Adrenal gland (tissue), 9 donors: ENCODE measurements at regions not wholly inside any gene's neighbourhood (a gene's known extent, or its start where the extent isn't known, plus 50 kb on each side); places are given as distances from the start of the nearest gene placed in this dataset.

ENCODE experiments used
- DNase-seq, 7 donors: peaks; one replicate each; pipeline ENCODE4 v3.0.0-alpha.2; 2019 to 2020
- H3K27ac ChIP-seq, 5 donors: fragments of 200-600 bp; sonication (generic) in 4 of 5; 1 replicate in 3 of 5; 2 replicates in 2 of 5; pipeline versions ENCODE4 v1.5.1 to v1.8.0; 2016 to 2020; ENCODE audit warnings: mild to moderate bottlenecking in 1 of 5
- H3K27me3 ChIP-seq: fragments of 200-600 bp; 2 replicates; pipeline ENCODE4 v1.8.0; 2021
- H3K36me3 ChIP-seq, 2 donors: fragments of 200-600 bp; replicated peaks in 1 of 2; 1 replicate in 1 of 2; 2 replicates in 1 of 2; pipeline versions ENCODE4 v1.5.1 to v1.8.0; 2018 to 2022
- H3K4me1 ChIP-seq, 2 donors: fragments of 200-600 bp; replicated peaks in 1 of 2; 1 replicate in 1 of 2; 2 replicates in 1 of 2; pipeline versions ENCODE4 v1.5.1 to v1.8.0; 2018 to 2021
- H3K4me3 ChIP-seq, 4 donors: fragments of 200-600 bp; sonication (generic) in 3 of 4; one replicate each; pipeline ENCODE4 v1.5.1; 2016 to 2018
- H3K9me3 ChIP-seq, 3 donors: fragments of 200-600 bp; sonication (generic) in 1 of 3; replicated peaks in 1 of 3; 1 replicate in 2 of 3; 2 replicates in 1 of 3; pipeline versions ENCODE4 v1.5.1 to v1.8.0; 2016 to 2021
- CTCF ChIP-seq, 6 experiments: fragments of 450-650 bp in 4 of 6; fragments of 200-600 bp in 2 of 6; sonication (generic) in 1 of 6; IDR thresholded peaks; 1 replicate in 5 of 6; 2 replicates in 1 of 6; pipeline versions ENCODE4 v1.5.1 to v1.8.0; 2016 to 2021; ENCODE audit warnings: antibody characterized with exemption in 6 of 6, mild to moderate bottlenecking in 2 of 6, moderate library complexity in 1 of 6
- POLR2A ChIP-seq, 2 donors: fragments of 450-650 bp; IDR thresholded peaks; one replicate each; pipeline ENCODE4 v1.6.1; 2017; ENCODE audit warnings: antibody characterized with exemption in 2 of 2, mild to moderate bottlenecking in 2 of 2, moderate library complexity in 1 of 2
- WGBS, 4 donors: extraction: QIAGEN DNeasy Blood & Tissue Kit in 2 of 4; methylation state at CpG; one replicate each; pipeline versions ENCODE4 v1.1.5 to v1.1.7; 2013 to 2017; 5-methylcytosine and 5-hydroxymethylcytosine counted together
- intact Hi-C, 2 donors: fragments of 100-400 bp; cut with DNase I; formaldehyde crosslinking; loops; one replicate each; pipeline versions ENCODE4 v1.14.1 to v1.15.0; 2022 to 2023
- donor health status: healthy with polysubstance abuse.
- donor health status: Bipolar disorder and iron deficiency.
- donor health status: DM: yes; HTN: yes; CAD: no.
- donor health status: DM: no; HTN: no; CAD: no.
- donor health status: DM: no; HTN: no; CAD: no.

- peak in 2 of 7 donors; percentile 6 to 13 for DNase-seq
- WGBS, 4 donors, result 9 to 21% (median 12%) methylated on average over 4 of the region's 4 CpGs
- H3K36me3 ChIP-seq, result no peaks in the 10 kb centered on the region
- no peaks in the 10 kb centered on the region for H3K9me3 ChIP-seq
- intact Hi-C loops, result no loop called here
- no peak overlapping the region for H3K4me3 ChIP-seq
- no peak for TF ChIP-seq POLR2A (IDR thresholded peaks at IDR 0.05)
- H3K4me1 ChIP-seq, result no peaks in the 10 kb centered on the region
- no peaks in the 10 kb centered on the region for H3K27me3 ChIP-seq
- no peak overlapping the region for H3K27ac ChIP-seq
Observed at GRCh38 chr10:62708569-62708968, 96.0 kb upstream of the ADO start.

GRCh38 chr10:62709200-62709599, 95.3 kb upstream of the ADO start:
- Histone ChIP-seq H3K27me3 (no peaks in the 10 kb centered on the region), H3K4me3 (no peak overlapping the region), H3K27ac (no peak overlapping the region), H3K9me3 (no peaks in the 10 kb centered on the region), H3K36me3 (no peaks in the 10 kb centered on the region), H3K4me1 (no peaks in the 10 kb centered on the region)
- 72 to 80% (median 75%) methylated on average over 3 of the region's 3 CpGs for WGBS, 4 donors
- TF ChIP-seq POLR2A (IDR thresholded peaks at IDR 0.05), result no peak
- TF ChIP-seq CTCF (IDR thresholded peaks at IDR 0.05), result no peak
- intact Hi-C loops, result no loop called here
- no peak for DNase-seq

- no peak for DNase-seq
- H3K27ac ChIP-seq, result no peak overlapping the region
- TF ChIP-seq CTCF (IDR thresholded peaks at IDR 0.05) (no peak), POLR2A (IDR thresholded peaks at IDR 0.05) (no peak)
- no peaks in the 10 kb centered on the region for H3K9me3 ChIP-seq
- intact Hi-C loops, result no loop called here
- H3K27me3 ChIP-seq, result no peaks in the 10 kb centered on the region
- 53 to 69% (median 62%) methylated on average over 4 of the region's 4 CpGs for WGBS, 4 donors
- H3K4me1 ChIP-seq, result no peaks in the 10 kb centered on the region
- H3K4me3 ChIP-seq, result no peak overlapping the region
- no peaks in the 10 kb centered on the region for H3K36me3 ChIP-seq
Observed at GRCh38 chr10:62710182-62710581, 94.3 kb upstream of the ADO start.

- no peaks in the 10 kb centered on the region for H3K9me3 ChIP-seq
- H3K27ac ChIP-seq, result no peak overlapping the region
- no peaks in the 10 kb centered on the region for H3K4me1 ChIP-seq
- H3K36me3 ChIP-seq, result no peaks in the 10 kb centered on the region
- no peak for TF ChIP-seq CTCF (IDR thresholded peaks at IDR 0.05)
- no peak for TF ChIP-seq POLR2A (IDR thresholded peaks at IDR 0.05)
- no peaks in the 10 kb centered on the region for H3K27me3 ChIP-seq
- H3K4me3 ChIP-seq, result no peak overlapping the region
- intact Hi-C loops, result no loop called here
- no peak for DNase-seq
Observed at GRCh38 chr10:62715383-62715782, 89.1 kb upstream of the ADO start.

- Histone ChIP-seq H3K27me3 (no peaks in the 10 kb centered on the region), H3K36me3 (no peaks in the 10 kb centered on the region), H3K4me1 (no peaks in the 10 kb centered on the region), H3K27ac (no peak overlapping the region), H3K9me3 (no peaks in the 10 kb centered on the region), H3K4me3 (no peak overlapping the region)
- intact Hi-C loops, result no loop called here
- TF ChIP-seq CTCF (IDR thresholded peaks at IDR 0.05), result no peak
- TF ChIP-seq POLR2A (IDR thresholded peaks at IDR 0.05), result no peak
- no peak for DNase-seq
- WGBS, 4 donors, result 82 to 91% (median 84%) methylated on average over 5 of the region's 5 CpGs
Observed at GRCh38 chr10:62718585-62718984, 85.9 kb upstream of the ADO start.
